Activated CD8-positive, alpha-beta memory T cell treated with anti-CD3 and anti-CD28 coated beads, Interleukin-2, amount 10 ng/mL, durations not matched to agents 7 days and 5 days (primary cell): ENCODE measurements at regions not wholly inside any gene's neighbourhood (a gene's known extent, or its start where the extent isn't known, plus 50 kb on each side); places are given as distances from the start of the nearest gene placed in this dataset.

Experiments
- ATAC-seq: fragments of 150-1000 bp; cut with Tn5 transposase; one replicate; pipeline ENCODE4 v1.10.0; 2021; ENCODE audit warnings: moderate library complexity
- CTCF ChIA-PET: fragments of 350-600 bp; sonication (Branson Sonifier 250); formaldehyde crosslinking; loops from one replicate; lab custom pipeline; 2021; ENCODE audit warnings: antibody characterized with exemption; lab: Charles Lee
- DNase-seq: peaks from one replicate; pipeline ENCODE4 v3.0.0-alpha.2; 2020
- H3K27ac Mint-ChIP-seq: one replicate; pipeline ENCODE4 v1.8.0; 2021; ENCODE audit warnings: mild to moderate bottlenecking, mixed read lengths
- H3K27me3 Mint-ChIP-seq: one replicate; pipeline ENCODE4 v1.8.0; 2021; ENCODE audit warnings: mixed read lengths
- H3K36me3 Mint-ChIP-seq: one replicate; pipeline ENCODE4 v1.8.0; 2021; ENCODE audit warnings: mild to moderate bottlenecking, mixed read lengths
- H3K4me1 Mint-ChIP-seq: one replicate; pipeline ENCODE4 v1.8.0; 2021; ENCODE audit warnings: mixed read lengths
- H3K4me3 Mint-ChIP-seq: one replicate; pipeline ENCODE4 v1.8.0; 2021; ENCODE audit warnings: mild to moderate bottlenecking, moderate library complexity, mixed read lengths
- H3K9me3 Mint-ChIP-seq: one replicate; pipeline ENCODE4 v1.8.0; 2022; ENCODE audit warnings: low read depth, mixed read lengths

GRCh38 chr1:185681034-185681633 lies 53.1 kb upstream of the HMCN1 start:
- ATAC-seq (peak; percentile 69), DNase-seq (no peak)
- Mint-ChIP-seq H3K27ac (no peak overlapping the region), H3K36me3 (peaks cover 2% of the 10 kb centered on the region), H3K27me3 (peaks cover 3% of the 10 kb centered on the region), H3K9me3 (no peaks in the 10 kb centered on the region), H3K4me1 (peaks cover 23% of the 10 kb centered on the region), H3K4me3 (peak overlapping the region; percentile 7)
- CTCF ChIA-PET: interaction anchor here (0.6 to 3.0 kb wide), 33 partner anchors 9 to 876 kb away, joined by 3 to 24 read pairs (median 4); partner anchors contain the start of genes IVNS1ABP, SWT1 and TRMT1L

- peak overlapping the region; percentile 7 for H3K4me3 Mint-ChIP-seq
- peak; percentile 55 for ATAC-seq
- H3K36me3 Mint-ChIP-seq: peaks cover 2% of the 10 kb centered on the region
- DNase-seq: no peak
- H3K27me3 Mint-ChIP-seq: peaks cover 3% of the 10 kb centered on the region
- peak overlapping the region; percentile 71 for H3K27ac Mint-ChIP-seq
- peaks cover 25% of the 10 kb centered on the region for H3K4me1 Mint-ChIP-seq
- no peaks in the 10 kb centered on the region for H3K9me3 Mint-ChIP-seq
- CTCF ChIA-PET: interaction anchor here (0.6 to 3.0 kb wide), 30 partner anchors 10 to 875 kb away, joined by 3 to 24 read pairs (median 4); partner anchors contain the start of genes IVNS1ABP, SWT1 and TRMT1L
Measured at GRCh38 chr1:185680453-185680852, 53.7 kb upstream of the HMCN1 start.

- H3K27me3 Mint-ChIP-seq: no peaks in the 10 kb centered on the region
- no peak overlapping the region for H3K27ac Mint-ChIP-seq
- DNase-seq (no peak), ATAC-seq (no peak)
- CTCF ChIA-PET: interaction anchor here (2.3 to 3.0 kb wide), 6 partner anchors 9 to 522 kb away, joined by 10 to 24 read pairs (median 14); partner anchors contain the start of genes IVNS1ABP, SWT1 and TRMT1L
- peaks cover 6% of the 10 kb centered on the region for H3K36me3 Mint-ChIP-seq
- H3K9me3 Mint-ChIP-seq: no peaks in the 10 kb centered on the region
- peaks cover 32% of the 10 kb centered on the region for H3K4me1 Mint-ChIP-seq
- H3K4me3 Mint-ChIP-seq: no peak overlapping the region
Measured at GRCh38 chr1:185679220-185679619, 55.0 kb upstream of the HMCN1 start.

GRCh38 chr1:185676969-185677368 lies 57.2 kb upstream of the HMCN1 start:
- peaks cover 16% of the 10 kb centered on the region for H3K36me3 Mint-ChIP-seq
- DNase-seq (no peak), ATAC-seq (no peak)
- CTCF ChIA-PET: no interaction called here
- H3K4me1 Mint-ChIP-seq: peaks cover 43% of the 10 kb centered on the region
- no peaks in the 10 kb centered on the region for H3K27me3 Mint-ChIP-seq
- H3K9me3 Mint-ChIP-seq: no peaks in the 10 kb centered on the region
- no peak overlapping the region for H3K27ac Mint-ChIP-seq
- H3K4me3 Mint-ChIP-seq: no peak overlapping the region

- CTCF ChIA-PET: interaction anchor here (0.8 to 1.6 kb wide), 4 partner anchors 12 to 355 kb away, joined by 3 to 4 read pairs (median 3); no protein-coding TSS in a partner anchor
- Mint-ChIP-seq H3K9me3 (no peaks in the 10 kb centered on the region), H3K4me1 (peaks cover 41% of the 10 kb centered on the region), H3K4me3 (peak overlapping the region; percentile 8), H3K27ac (peak overlapping the region; percentile 53), H3K27me3 (no peaks in the 10 kb centered on the region), H3K36me3 (peaks cover 16% of the 10 kb centered on the region)
- no peak for DNase-seq
- ATAC-seq: peak; percentile 47
Measured at GRCh38 chr1:185674201-185674600, 60.0 kb upstream of the HMCN1 start.

GRCh38 chr1:185672719-185673360 lies 61.4 kb upstream of the HMCN1 start:
- H3K9me3 Mint-ChIP-seq: no peaks in the 10 kb centered on the region
- H3K27me3 Mint-ChIP-seq: no peaks in the 10 kb centered on the region
- H3K4me3 Mint-ChIP-seq: no peak overlapping the region
- H3K27ac Mint-ChIP-seq: no peak overlapping the region
- no peak for DNase-seq
- CTCF ChIA-PET: interaction anchor here (1.4 to 1.6 kb wide), 2 partner anchors 20 to 77 kb away, joined by 3 read pairs; no protein-coding TSS in a partner anchor
- H3K4me1 Mint-ChIP-seq: peaks cover 41% of the 10 kb centered on the region
- no peak for ATAC-seq
- peaks cover 17% of the 10 kb centered on the region for H3K36me3 Mint-ChIP-seq

GRCh38 chr1:185670187-185670627 lies 64.0 kb upstream of the HMCN1 start:
- H3K27me3 Mint-ChIP-seq: no peaks in the 10 kb centered on the region
- ATAC-seq (peak; percentile 89), DNase-seq (peak; percentile 77)
- CTCF ChIA-PET: interaction anchor here (0.7 to 2.8 kb wide), 30 partner anchors 8 to 624 kb away, joined by 3 to 25 read pairs (median 6); partner anchors contain the start of gene IVNS1ABP
- peaks cover 45% of the 10 kb centered on the region for H3K4me1 Mint-ChIP-seq
- H3K27ac Mint-ChIP-seq: no peak overlapping the region
- no peak overlapping the region for H3K4me3 Mint-ChIP-seq
- peaks cover 18% of the 10 kb centered on the region for H3K36me3 Mint-ChIP-seq
- H3K9me3 Mint-ChIP-seq: no peaks in the 10 kb centered on the region

- Mint-ChIP-seq H3K27ac (no peak overlapping the region), H3K9me3 (no peaks in the 10 kb centered on the region), H3K27me3 (no peaks in the 10 kb centered on the region), H3K4me1 (peaks cover 46% of the 10 kb centered on the region), H3K36me3 (peaks cover 12% of the 10 kb centered on the region), H3K4me3 (no peak overlapping the region)
- CTCF ChIA-PET: no interaction called here
- DNase-seq (no peak), ATAC-seq (no peak)
Measured at GRCh38 chr1:185668013-185668412, 66.2 kb upstream of the HMCN1 start.

GRCh38 chr1:185666582-185666981 lies 67.6 kb upstream of the HMCN1 start:
- CTCF ChIA-PET: interaction anchor here (1.2 kb wide), 1 partner anchor 349 kb away, joined by 4 read pairs; no protein-coding TSS in a partner anchor

GRCh38 chr1:185663771-185664296 lies 70.4 kb upstream of the HMCN1 start:
- H3K27me3 Mint-ChIP-seq: no peaks in the 10 kb centered on the region
- no peaks in the 10 kb centered on the region for H3K9me3 Mint-ChIP-seq
- ATAC-seq (peak; percentile 80), DNase-seq (no peak)
- peaks cover 27% of the 10 kb centered on the region for H3K4me1 Mint-ChIP-seq
- no peak overlapping the region for H3K27ac Mint-ChIP-seq
- H3K4me3 Mint-ChIP-seq: no peak overlapping the region
- H3K36me3 Mint-ChIP-seq: peaks cover 8% of the 10 kb centered on the region
- CTCF ChIA-PET: interaction anchor here (1.4 to 2.2 kb wide), 2 partner anchors 12 to 17 kb away, joined by 3 to 11 read pairs; no protein-coding TSS in a partner anchor

More at GRCh38 chr1:185666582-185666981, 67.6 kb upstream of the HMCN1 start:
- no peaks in the 10 kb centered on the region for H3K27me3 Mint-ChIP-seq
- no peak overlapping the region for H3K4me3 Mint-ChIP-seq
- H3K27ac Mint-ChIP-seq: no peak overlapping the region
- H3K4me1 Mint-ChIP-seq: peaks cover 42% of the 10 kb centered on the region
- H3K36me3 Mint-ChIP-seq: peaks cover 8% of the 10 kb centered on the region
- DNase-seq (no peak), ATAC-seq (no peak)
- no peaks in the 10 kb centered on the region for H3K9me3 Mint-ChIP-seq

- DNase-seq (no peak), ATAC-seq (peak; percentile 27)
- peaks cover 24% of the 10 kb centered on the region for H3K4me1 Mint-ChIP-seq
- CTCF ChIA-PET: interaction anchor here (0.5 to 2.2 kb wide), 4 partner anchors 12 to 57 kb away, joined by 3 to 11 read pairs (median 4); no protein-coding TSS in a partner anchor
- no peaks in the 10 kb centered on the region for H3K27me3 Mint-ChIP-seq
- peak overlapping the region; percentile 52 for H3K27ac Mint-ChIP-seq
- H3K36me3 Mint-ChIP-seq: peaks cover 10% of the 10 kb centered on the region
- H3K9me3 Mint-ChIP-seq: no peaks in the 10 kb centered on the region
- no peak overlapping the region for H3K4me3 Mint-ChIP-seq
Measured at GRCh38 chr1:185663332-185663731, 70.9 kb upstream of the HMCN1 start.

- Mint-ChIP-seq H3K4me1 (peaks cover 23% of the 10 kb centered on the region), H3K27ac (no peak overlapping the region), H3K9me3 (no peaks in the 10 kb centered on the region), H3K36me3 (peaks cover 12% of the 10 kb centered on the region), H3K27me3 (no peaks in the 10 kb centered on the region), H3K4me3 (no peak overlapping the region)
- CTCF ChIA-PET: interaction anchor here (1.0 to 2.2 kb wide), 3 partner anchors 8 to 19 kb away, joined by 3 to 11 read pairs (median 6); no protein-coding TSS in a partner anchor
- DNase-seq (no peak), ATAC-seq (no peak)
Measured at GRCh38 chr1:185661971-185662370, 72.2 kb upstream of the HMCN1 start.

GRCh38 chr1:185656663-185657062 lies 77.5 kb upstream of the HMCN1 start:
- peaks cover 10% of the 10 kb centered on the region for H3K36me3 Mint-ChIP-seq
- DNase-seq (no peak), ATAC-seq (no peak)
- H3K27ac Mint-ChIP-seq: no peak overlapping the region
- CTCF ChIA-PET: interaction anchor here (1.0 kb wide), 1 partner anchor 20 kb away, joined by 3 read pairs; no protein-coding TSS in a partner anchor
- H3K4me3 Mint-ChIP-seq: no peak overlapping the region
- no peaks in the 10 kb centered on the region for H3K27me3 Mint-ChIP-seq
- H3K9me3 Mint-ChIP-seq: peaks cover 2% of the 10 kb centered on the region
- peaks cover 2% of the 10 kb centered on the region for H3K4me1 Mint-ChIP-seq
